NCI-H1694 (cell line): ENCODE measurements at regions not wholly inside any gene's neighbourhood (a gene's known extent, or its start where the extent isn't known, plus 50 kb on each side); places are given as distances from the start of the nearest gene placed in this dataset.

Experiments used
- DNase-seq: peaks from one replicate; lab custom pipeline; 2025; lab: John Stamatoyannopoulos, UW

DNA sequence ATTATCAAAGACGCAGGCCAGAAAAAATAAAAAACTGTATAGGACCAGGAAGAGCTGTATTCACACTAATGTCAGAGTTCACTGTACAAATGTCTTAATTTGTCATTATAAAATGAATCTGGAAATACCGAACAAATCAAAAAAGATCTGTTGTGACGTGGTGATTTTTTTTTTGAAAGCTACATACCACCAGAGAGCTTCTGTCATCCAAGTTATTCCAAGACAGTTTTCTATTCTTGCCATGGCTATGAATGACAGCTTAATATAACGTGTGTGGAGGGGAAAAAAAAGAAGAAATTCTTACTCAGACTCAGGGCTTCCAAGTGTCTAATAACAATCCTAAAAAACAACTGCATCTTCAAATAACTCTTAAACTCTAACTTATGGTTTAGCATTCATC, 328.8 kb upstream of the BTBD3 start:
- DNase-seq: no peak

DNA sequence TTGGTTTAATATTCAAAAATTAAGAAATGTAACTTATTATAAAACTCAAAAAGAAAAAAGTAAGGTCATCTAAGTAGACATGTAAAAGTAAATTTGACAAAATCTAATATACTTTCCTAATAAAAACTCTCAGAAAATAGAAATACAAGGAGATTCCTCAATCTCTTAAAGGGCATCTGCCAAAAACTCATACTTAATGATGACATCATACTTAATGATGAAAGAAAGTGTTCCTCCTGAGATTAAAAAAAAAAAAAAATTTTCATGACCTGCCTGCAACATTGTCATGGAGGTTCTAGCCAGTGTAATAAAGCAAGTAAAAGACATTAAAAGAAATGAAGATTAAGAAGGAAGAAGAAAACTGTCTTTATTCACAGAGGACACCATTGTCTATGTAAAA, 325.7 kb upstream of the BTBD3 start:
- no peak for DNase-seq

- no peak for DNase-seq
These were observed 313.4 kb upstream of the BTBD3 start for GRCh38 chr20:11604339-11604738.

GRCh38 chr20:11607047-11607446, 310.6 kb upstream of the BTBD3 start:
- DNase-seq: no peak

GRCh38 chr20:11608736-11609135, 309.0 kb upstream of the BTBD3 start:
- no peak for DNase-seq

DNA sequence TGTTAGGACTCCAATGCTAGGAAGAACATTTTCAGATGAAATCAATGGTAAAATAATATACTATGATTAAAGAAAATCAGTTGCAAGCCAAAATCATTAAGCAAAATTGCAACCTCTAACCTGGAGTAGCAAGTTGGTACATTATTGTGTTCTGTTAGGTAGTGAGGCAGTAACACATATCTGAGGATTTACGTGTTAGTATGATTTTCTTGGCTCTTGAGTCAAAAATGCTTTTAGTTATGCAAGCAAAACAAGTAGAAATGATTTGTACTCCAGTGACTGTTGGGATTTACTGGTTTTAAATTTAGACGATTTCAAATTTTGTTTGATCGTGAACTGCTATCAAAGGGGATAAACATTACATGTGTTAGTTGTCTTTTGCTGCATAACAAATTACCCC, 293.0 kb upstream of the BTBD3 start:
- no peak for DNase-seq

- no peak for DNase-seq
These were observed 291.1 kb upstream of the BTBD3 start for GRCh38 chr20:11626551-11626950.

GRCh38 chr20:11642866-11643265, 274.8 kb upstream of the BTBD3 start:
- no peak for DNase-seq

- DNase-seq: no peak
These were observed 271.3 kb upstream of the BTBD3 start for GRCh38 chr20:11646359-11646758.

DNA sequence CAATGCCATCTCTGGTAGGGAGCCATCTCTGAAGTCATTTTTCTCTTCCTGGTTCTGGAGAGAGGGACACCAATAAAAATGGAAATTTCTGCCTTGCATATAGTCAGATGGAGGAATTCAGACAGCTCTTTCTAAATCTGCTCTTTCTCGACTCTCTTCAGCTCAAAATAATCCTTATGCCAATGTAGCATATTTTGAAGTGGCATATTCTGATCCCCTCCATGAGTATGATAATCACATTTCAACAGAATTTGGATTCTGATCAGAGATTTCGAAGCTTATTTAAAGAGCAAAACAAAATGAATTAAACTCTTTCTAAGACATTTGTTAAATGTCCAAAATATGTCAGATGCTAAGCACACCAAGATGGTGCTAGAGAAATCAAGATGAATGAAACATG, 267.1 kb upstream of the BTBD3 start:
- no peak for DNase-seq

- DNase-seq: no peak
These were observed 266.6 kb upstream of the BTBD3 start for GRCh38 chr20:11651138-11651537.

DNA sequence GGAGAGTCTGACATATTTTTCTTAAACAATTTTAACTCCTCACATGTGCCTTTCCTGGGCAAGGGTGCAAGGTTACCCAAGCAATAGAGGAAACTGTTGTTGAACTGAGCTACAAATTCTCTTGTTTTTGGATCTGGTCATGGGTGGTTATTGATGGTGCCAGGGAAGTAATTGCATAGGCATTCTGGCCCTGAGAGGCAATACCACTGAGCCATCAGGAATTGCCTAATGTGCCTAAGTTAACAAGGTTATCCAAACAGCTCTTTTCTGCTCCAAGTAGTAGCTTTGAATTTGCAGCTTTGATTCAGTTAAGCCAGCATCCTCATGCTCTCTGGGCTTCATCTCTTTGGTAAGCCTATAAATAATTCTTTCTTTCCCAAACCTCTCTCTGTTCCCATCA, 266.0 kb upstream of the BTBD3 start:
- DNase-seq: no peak

DNA sequence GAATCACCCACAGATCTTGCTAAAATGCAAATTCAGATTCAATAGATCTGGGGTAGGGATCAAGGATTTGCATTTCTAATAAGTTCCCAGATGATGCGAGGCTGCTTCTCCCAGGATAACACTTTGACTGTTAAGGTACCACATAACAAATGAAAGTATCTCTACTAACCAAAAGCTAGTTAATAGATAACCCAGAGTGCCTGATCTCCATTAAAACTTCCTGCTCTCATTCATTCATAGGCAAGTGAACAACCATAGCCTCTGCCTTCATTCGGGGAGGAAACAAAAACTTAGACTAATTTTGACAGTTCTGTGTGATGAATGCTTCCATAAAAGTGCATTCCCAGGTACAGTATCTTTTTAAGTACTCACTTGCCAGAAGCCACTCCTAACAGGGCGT, 265.6 kb upstream of the BTBD3 start:
- DNase-seq: no peak

- DNase-seq: no peak
These were observed 262.9 kb upstream of the BTBD3 start for GRCh38 chr20:11654766-11655165.

DNA sequence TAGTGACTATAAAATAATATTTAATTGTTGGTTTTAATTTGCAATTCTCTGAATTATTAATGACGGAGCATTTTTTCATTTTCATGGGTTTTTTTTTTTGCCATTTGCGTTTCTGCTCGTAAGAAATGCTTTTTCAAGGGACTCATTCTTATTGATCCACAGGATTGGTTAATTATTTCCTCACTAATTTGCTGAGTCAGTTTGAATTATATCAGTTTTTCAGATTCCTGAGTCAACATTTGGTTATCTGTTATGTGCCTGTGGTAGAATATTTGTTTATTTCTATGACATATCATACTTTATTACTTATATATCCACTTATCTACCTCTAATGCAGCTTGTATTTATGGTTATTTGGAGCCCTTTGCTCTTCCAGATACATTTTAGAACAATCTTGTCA, 257.0 kb upstream of the BTBD3 start:
- DNase-seq: no peak

- no peak for DNase-seq
These were observed 246.6 kb upstream of the BTBD3 start for GRCh38 chr20:11671015-11671511.

- no peak for DNase-seq
These were observed 244.7 kb upstream of the BTBD3 start for GRCh38 chr20:11672959-11673358.

- DNase-seq: no peak
These were observed 241.6 kb upstream of the BTBD3 start for GRCh38 chr20:11675920-11676629.

GRCh38 chr20:11676630-11677287, 240.9 kb upstream of the BTBD3 start:
- DNase-seq: no peak

DNA sequence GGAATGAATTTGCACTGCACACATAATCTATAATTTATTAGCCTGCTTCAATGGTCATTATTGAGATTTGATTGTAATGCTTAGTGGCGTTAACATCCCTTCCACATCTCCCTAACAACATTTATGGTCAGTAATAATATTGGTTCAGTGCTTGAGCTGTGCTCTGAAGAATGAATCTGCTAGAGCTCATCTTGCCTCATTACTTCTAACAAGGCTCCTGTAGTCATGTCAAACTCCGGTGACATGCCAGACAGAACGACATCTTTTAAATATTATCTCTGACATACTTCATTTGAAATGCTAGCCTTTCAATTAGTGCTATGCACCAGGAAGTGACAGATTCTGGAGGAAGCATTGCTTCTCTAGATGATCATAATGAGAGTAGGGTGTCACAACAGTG, 240.3 kb upstream of the BTBD3 start:
- DNase-seq: no peak

GRCh38 chr20:11677836-11678235, 239.9 kb upstream of the BTBD3 start:
- DNase-seq: no peak

- DNase-seq: no peak
These were observed 235.4 kb upstream of the BTBD3 start for GRCh38 chr20:11682285-11682684.

DNA sequence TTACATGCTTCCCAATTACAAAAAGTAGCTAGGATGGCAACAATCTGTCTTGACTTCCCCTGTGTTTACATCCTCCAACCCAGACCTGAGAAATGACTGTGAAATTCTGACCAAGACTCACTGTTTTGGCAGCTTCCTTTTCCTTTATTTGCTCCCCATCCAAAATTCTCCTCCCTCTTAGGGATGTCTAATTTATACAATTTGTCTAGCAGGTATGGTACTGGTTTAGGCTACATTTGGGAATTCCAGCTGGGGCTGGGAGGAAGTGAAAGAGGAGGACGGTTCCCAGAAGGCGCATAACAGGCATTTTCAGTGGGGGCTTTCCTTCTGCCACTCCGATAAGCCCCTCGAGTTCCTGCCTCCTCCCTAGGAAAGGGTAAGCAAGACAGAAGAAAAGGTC, 231.5 kb upstream of the BTBD3 start:
- no peak for DNase-seq
